D721Med (cell line): ENCODE measurements at regions not wholly inside any gene's neighbourhood (a gene's known extent, or its start where the extent isn't known, plus 50 kb on each side); places are given as distances from the start of the nearest gene placed in this dataset.
"Not testable (repeated sequence)": the region's sequence is repeated elsewhere in the genome, so short reads cannot be mapped to it uniquely, and the experiment has no call there.

Experiments
- DNase-seq: peaks from one replicate; pipeline ENCODE4 v3.0.0; 2011; ENCODE audit warnings: low spot score; ENCODE audit not compliant: insufficient read length
- FAIRE-seq: peaks from 2 replicates; lab custom pipeline; 2011; peaks lifted over from hg19 to GRCh38; lab: Jason Lieb, UNC
- TF ChIP-seq, protein P1 (sequence below): IDR thresholded peaks from 2 replicates; pipeline ENCODE4 v1.5.1; 2012; ENCODE audit warnings: mild to moderate bottlenecking, control low read depth; ENCODE audit not compliant: insufficient read depth; ENCODE audit errors: missing control alignments

DNA sequence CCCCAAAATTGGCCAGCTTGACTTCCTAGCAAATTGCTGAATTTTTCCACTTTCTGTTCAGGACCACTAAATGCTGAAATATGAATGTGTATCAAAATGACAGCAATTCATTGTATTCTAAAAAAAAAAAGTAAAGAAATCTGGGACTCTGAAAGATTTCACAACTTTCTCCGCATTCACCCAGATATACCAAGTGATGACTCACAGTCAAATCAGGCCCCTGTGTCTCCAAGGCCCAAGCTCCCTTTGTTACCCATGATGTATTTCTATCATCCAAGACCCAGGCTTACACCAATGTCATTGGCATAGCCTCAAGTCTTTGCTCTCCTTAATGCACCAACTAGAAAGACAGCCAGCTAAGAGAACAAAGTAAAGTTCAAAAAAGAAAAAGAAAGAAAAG, 493.9 kb downstream of the NTRK2 start:
- DNase-seq (no peak), FAIRE-seq (no peak)
- TF ChIP-seq, protein P1, sequence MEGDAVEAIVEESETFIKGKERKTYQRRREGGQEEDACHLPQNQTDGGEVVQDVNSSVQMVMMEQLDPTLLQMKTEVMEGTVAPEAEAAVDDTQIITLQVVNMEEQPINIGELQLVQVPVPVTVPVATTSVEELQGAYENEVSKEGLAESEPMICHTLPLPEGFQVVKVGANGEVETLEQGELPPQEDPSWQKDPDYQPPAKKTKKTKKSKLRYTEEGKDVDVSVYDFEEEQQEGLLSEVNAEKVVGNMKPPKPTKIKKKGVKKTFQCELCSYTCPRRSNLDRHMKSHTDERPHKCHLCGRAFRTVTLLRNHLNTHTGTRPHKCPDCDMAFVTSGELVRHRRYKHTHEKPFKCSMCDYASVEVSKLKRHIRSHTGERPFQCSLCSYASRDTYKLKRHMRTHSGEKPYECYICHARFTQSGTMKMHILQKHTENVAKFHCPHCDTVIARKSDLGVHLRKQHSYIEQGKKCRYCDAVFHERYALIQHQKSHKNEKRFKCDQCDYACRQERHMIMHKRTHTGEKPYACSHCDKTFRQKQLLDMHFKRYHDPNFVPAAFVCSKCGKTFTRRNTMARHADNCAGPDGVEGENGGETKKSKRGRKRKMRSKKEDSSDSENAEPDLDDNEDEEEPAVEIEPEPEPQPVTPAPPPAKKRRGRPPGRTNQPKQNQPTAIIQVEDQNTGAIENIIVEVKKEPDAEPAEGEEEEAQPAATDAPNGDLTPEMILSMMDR: no peak

DNA sequence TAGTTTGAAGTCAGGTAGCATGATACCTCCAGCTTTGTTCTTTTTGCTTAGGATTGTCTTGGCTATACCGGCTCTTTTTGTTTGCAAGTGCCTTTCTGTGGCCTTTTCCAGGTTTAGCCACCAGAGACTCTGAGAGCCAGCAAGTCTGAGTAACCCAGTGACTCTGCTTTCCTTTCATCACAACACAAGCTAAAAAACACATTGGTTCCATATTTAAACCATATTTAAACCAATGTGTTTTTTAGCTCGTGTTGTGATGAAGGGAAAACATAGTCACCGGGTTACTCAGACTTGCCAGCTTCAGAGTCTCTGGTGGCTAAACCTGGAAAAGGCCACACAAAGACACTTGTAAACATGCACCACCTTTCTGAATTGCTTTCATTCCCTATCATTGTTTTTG, 493.3 kb downstream of the NTRK2 start:
- no peak for FAIRE-seq
- TF ChIP-seq, protein P1: no peak
- DNase-seq: no peak

DNA sequence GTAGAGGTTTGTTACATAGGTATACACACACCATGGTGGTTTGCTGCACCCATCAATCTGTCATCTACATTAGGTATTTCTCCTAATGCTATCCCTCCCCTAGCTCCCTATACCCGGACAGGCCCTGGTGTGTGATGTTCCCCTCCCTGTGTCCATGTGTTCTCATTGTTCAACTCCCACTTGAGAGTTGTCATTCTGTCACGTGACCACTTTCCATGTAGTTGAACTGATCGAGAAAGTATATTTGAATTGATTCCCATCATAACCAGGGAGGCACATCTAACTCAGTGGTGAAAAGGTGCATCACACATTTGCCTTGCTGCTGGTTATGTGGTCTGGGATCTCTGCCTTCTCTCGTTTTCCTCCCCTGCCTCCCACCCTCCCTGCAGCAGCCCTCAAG, 491.4 kb downstream of the NTRK2 start:
- not testable (repeated sequence) for FAIRE-seq, DNase-seq

- FAIRE-seq: no peak
- DNase-seq: no peak
- TF ChIP-seq, protein P1: no peak
Observed at GRCh38 chr9:85158512-85158911, 489.0 kb downstream of the NTRK2 start.

GRCh38 chr9:85157772-85158171, 488.2 kb downstream of the NTRK2 start:
- DNase-seq: no peak
- FAIRE-seq: no peak
- TF ChIP-seq, protein P1: no peak

GRCh38 chr9:85156652-85157051, 487.1 kb downstream of the NTRK2 start:
- no peak for DNase-seq
- TF ChIP-seq, protein P1: no peak
- no peak for FAIRE-seq

DNA sequence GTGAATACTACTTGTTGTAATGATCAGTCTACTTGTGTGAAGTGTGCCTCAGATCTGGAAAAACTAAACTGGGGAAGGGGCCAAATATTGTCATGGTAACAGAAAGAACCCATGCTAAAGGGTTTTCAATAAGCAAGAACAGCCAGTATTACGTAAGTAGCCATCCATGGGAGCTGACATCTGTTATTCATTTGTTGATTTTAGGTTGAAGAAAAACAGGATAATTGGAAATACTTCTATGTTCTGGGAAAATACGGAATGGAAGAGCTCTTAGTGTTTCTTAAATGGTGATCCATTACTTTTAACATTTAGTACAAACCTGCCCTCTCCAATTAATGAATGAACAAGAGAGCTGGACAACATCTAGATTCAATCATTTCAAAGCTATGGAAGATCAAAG, 485.8 kb downstream of the NTRK2 start:
- TF ChIP-seq, protein P1: no peak
- no peak for DNase-seq
- FAIRE-seq: no peak

GRCh38 chr9:85151741-85152140, 482.2 kb downstream of the NTRK2 start:
- DNase-seq (no peak), FAIRE-seq (no peak)
- TF ChIP-seq, protein P1: no peak
